ENCODE measurements at regions not wholly inside any gene's neighbourhood (a gene's known extent, or its start where the extent isn't known, plus 50 kb on each side); places are given as distances from the start of the nearest gene placed in this dataset.

GRCh38 chr10:109187677-109188076 lies 735.6 kb downstream of the XPNPEP1 start:
- no peak for FAIRE-seq

- no peak for FAIRE-seq
These were observed 739.9 kb downstream of the XPNPEP1 start for GRCh38 chr10:109183366-109183765.

GRCh38 chr10:109178591-109178990 lies 744.7 kb downstream of the XPNPEP1 start:
- FAIRE-seq, result no peak

- FAIRE-seq, result no peak
These were observed 748.8 kb downstream of the XPNPEP1 start for GRCh38 chr10:109174526-109174925.

GRCh38 chr10:109173937-109174336 lies 749.4 kb downstream of the XPNPEP1 start:
- no peak for FAIRE-seq

GRCh38 chr10:109173121-109173520 lies 750.2 kb downstream of the XPNPEP1 start:
- FAIRE-seq, result no peak

- no peak for FAIRE-seq
These were observed 756.4 kb downstream of the XPNPEP1 start for GRCh38 chr10:109166935-109167334.

- FAIRE-seq, result no peak
These were observed 764.0 kb downstream of the XPNPEP1 start for GRCh38 chr10:109159351-109159750.

- FAIRE-seq, result no peak
These were observed 766.9 kb downstream of the XPNPEP1 start for GRCh38 chr10:109156396-109156795.

GRCh38 chr10:109149666-109150350 lies 773.5 kb downstream of the XPNPEP1 start:
- FAIRE-seq, result no peak

- no peak for FAIRE-seq
These were observed 795.9 kb downstream of the XPNPEP1 start for GRCh38 chr10:109127363-109127762.

- FAIRE-seq, result no peak
These were observed 796.8 kb downstream of the XPNPEP1 start for GRCh38 chr10:109126541-109126940.

GRCh38 chr10:109126016-109126415 lies 797.3 kb downstream of the XPNPEP1 start:
- no peak for FAIRE-seq

GRCh38 chr10:109115179-109115578 lies 808.1 kb downstream of the XPNPEP1 start:
- no peak for FAIRE-seq

GRCh38 chr10:109114579-109114978 lies 808.7 kb downstream of the XPNPEP1 start:
- no peak for FAIRE-seq

GRCh38 chr10:109106604-109107003 lies 816.7 kb downstream of the XPNPEP1 start:
- FAIRE-seq, result no peak

GRCh38 chr10:109105725-109106124 lies 817.6 kb downstream of the XPNPEP1 start:
- FAIRE-seq, result no peak

GRCh38 chr10:109104806-109105205 lies 818.5 kb downstream of the XPNPEP1 start:
- FAIRE-seq, result no peak

GRCh38 chr10:109103278-109103677 lies 820.0 kb downstream of the XPNPEP1 start:
- FAIRE-seq, result no peak

- no peak for FAIRE-seq
These were observed 833.5 kb downstream of the XPNPEP1 start for GRCh38 chr10:109089779-109090178.

- FAIRE-seq, result no peak
These were observed 851.8 kb downstream of the XPNPEP1 start for GRCh38 chr10:109071539-109071938.

GRCh38 chr10:109070492-109070891 lies 852.8 kb downstream of the XPNPEP1 start:
- no peak for FAIRE-seq

GRCh38 chr10:109067031-109067430 lies 856.3 kb downstream of the XPNPEP1 start:
- no peak for FAIRE-seq

- FAIRE-seq, result no peak
These were observed 857.5 kb downstream of the XPNPEP1 start for GRCh38 chr10:109065821-109066220.

GRCh38 chr10:109062371-109062770 lies 860.9 kb downstream of the XPNPEP1 start:
- FAIRE-seq, result no peak

Data from colon (tissue), 2 donors.